ENCODE measurements at regions not wholly inside any gene's neighbourhood (a gene's known extent, or its start where the extent isn't known, plus 50 kb on each side); places are given as distances from the start of the nearest gene placed in this dataset.
A peak's percentile ranks its signal among the peaks of the same experiment; 100 is the strongest.

DNA sequence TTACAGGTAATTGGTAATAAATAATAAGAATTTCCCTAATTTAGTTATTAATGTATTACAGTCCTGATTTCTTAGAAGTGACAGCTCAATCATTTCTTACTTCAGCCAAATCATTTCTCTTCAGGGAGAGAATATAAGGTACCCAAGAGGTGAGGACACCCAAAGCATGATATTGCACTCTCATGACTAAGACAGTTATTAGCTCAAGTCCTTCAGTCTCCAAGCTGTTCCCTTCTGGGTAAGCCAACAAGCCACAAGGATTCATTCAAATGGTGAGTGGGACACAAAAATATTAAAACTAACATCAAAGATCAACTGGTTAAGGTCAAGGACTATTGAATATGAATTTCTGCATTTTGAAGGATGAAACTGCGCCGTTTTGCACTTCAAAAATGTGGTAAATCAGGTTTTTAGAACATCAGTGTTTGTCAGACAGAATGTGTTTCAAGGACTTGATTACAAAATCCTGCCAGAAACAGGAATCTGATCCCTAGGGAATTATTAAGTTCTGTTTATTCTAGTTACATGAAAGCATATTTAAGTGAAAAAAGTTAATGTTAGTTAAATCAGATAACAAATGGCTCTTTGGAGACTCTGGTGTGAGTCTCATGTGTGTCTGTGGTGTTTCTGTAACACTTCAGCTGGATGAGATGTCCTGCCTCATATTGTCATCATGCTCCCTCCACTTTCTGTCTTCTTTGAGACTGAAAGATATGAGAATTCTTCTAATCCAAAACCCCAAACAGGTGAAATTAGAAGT lies 101.7 kb upstream of the COL8A1 start:
- Histone ChIP-seq H2BK12ac (ENCODE audit: low read length in 2 of 2) (no peak overlapping the region), H3K14ac (ENCODE audit: low read length in 2 of 2) (no peak overlapping the region), H3K36me3 (ENCODE audit: control insufficient read depth in 1 of 2, insufficient read depth in 2 of 2, low read depth in 1 of 2, low read length in 2 of 2) (no peaks in the 10 kb centered on the region), H3K4me3 (ENCODE audit: insufficient read depth in 1 of 2, low read depth in 1 of 2, low read length in 2 of 2) (no peak overlapping the region), H3K27me3 (ENCODE audit: control insufficient read depth in 1 of 2, insufficient read depth in 1 of 2, low read length in 2 of 2) (no peaks in the 10 kb centered on the region), H3K23ac (ENCODE audit: low read length in 2 of 2) (no peak overlapping the region), H4K91ac (ENCODE audit: low read length) (no peak overlapping the region), H4K8ac (ENCODE audit: low read length) (no peak overlapping the region), H3K27ac (ENCODE audit: low read length, poor library complexity, severe bottlenecking) (no peak overlapping the region), H3K4ac (ENCODE audit: low read depth in 1 of 2, low read length in 2 of 2) (no peak overlapping the region), H3K9me3 (ENCODE audit: control insufficient read depth, low read length) (no peaks in the 10 kb centered on the region), H2AK5ac (ENCODE audit: low read length, severe bottlenecking) (no peak overlapping the region), H3K4me2 (ENCODE audit: low read length, poor library complexity, severe bottlenecking) (no peak overlapping the region), H2BK15ac (ENCODE audit: low read depth, poor library complexity, severe bottlenecking) (no peak overlapping the region), H2AFZ (ENCODE audit: low read depth, low read length) (no peak overlapping the region), H3K79me1 (replicated peaks; ENCODE audit: low read length, poor library complexity, severe bottlenecking) (no peaks in the 10 kb centered on the region), H3K18ac (ENCODE audit: low read depth in 1 of 2, low read length in 2 of 2) (no peak overlapping the region), H3K4me1 (ENCODE audit: control insufficient read depth, insufficient read depth, low read depth, low read length) (no peaks in the 10 kb centered on the region), H2BK120ac (ENCODE audit: low read depth, low read length) (no peak overlapping the region), H2BK5ac (ENCODE audit: low read depth, low read length, poor library complexity, severe bottlenecking) (no peak overlapping the region), H3K9ac (ENCODE audit: low read length) (no peak overlapping the region)
- 39% methylated on average over 2 of the region's 2 CpGs for WGBS
- DNase-seq = peak; percentile 65

DNA sequence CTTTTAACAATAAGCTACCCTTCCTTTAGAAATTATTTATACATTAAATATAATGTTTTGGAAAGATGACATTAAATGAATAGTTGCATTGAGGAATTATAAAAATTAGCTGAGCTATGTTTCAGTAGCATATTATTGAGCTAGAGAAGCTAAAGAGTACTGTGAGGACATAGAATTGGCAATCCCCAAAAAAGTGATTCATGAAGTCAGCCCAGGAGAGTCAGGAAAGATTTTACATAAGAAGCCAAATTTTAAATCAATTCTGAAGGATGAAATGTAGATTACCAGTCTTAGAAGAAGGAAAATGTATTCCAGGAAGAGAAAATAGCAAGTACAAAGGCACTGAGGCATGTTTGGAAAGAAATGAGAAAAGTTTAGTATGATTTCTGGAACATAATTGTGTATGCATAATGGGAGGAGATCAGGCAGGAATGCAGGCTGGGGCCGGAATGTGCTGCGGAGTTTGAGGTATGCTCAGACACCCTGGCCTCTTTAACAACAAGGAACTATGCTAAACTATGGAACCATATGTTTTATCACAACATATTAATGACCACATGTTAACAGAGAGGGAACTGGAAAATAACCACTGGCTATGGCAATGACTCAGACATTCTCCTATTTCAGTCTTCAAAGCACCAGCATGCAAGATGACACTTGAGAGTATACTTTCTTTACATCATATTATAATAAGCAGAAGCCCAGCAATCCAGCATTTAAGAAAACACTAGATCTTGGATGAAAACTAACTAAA lies 103.3 kb upstream of the COL8A1 start:
- no peak overlapping the region for H3K23ac ChIP-seq (ENCODE audit: low read length in 2 of 2)
- no peak overlapping the region for H3K18ac ChIP-seq (ENCODE audit: low read depth in 1 of 2, low read length in 2 of 2)
- no peak overlapping the region for H2AFZ ChIP-seq (ENCODE audit: low read depth, low read length)
- peak; percentile 83 for DNase-seq
- H3K4me3 ChIP-seq (ENCODE audit: insufficient read depth in 1 of 2, low read depth in 1 of 2, low read length in 2 of 2) = no peak overlapping the region
- no peak overlapping the region for H3K14ac ChIP-seq (ENCODE audit: low read length in 2 of 2)
- no peak overlapping the region for H2BK12ac ChIP-seq (ENCODE audit: low read length in 2 of 2)
- H3K4me1 ChIP-seq (ENCODE audit: control insufficient read depth, insufficient read depth, low read depth, low read length) = no peaks in the 10 kb centered on the region
- no peak overlapping the region for H4K8ac ChIP-seq (ENCODE audit: low read length)
- no peaks in the 10 kb centered on the region for H3K27me3 ChIP-seq (ENCODE audit: control insufficient read depth in 1 of 2, insufficient read depth in 1 of 2, low read length in 2 of 2)
- no peak overlapping the region for H2BK15ac ChIP-seq (ENCODE audit: low read depth, poor library complexity, severe bottlenecking)
- no peak overlapping the region for H3K4me2 ChIP-seq (ENCODE audit: low read length, poor library complexity, severe bottlenecking)
- H4K91ac ChIP-seq (ENCODE audit: low read length) = no peak overlapping the region
- no peak overlapping the region for H3K4ac ChIP-seq (ENCODE audit: low read depth in 1 of 2, low read length in 2 of 2)
- 13% methylated on average over 2 of the region's 2 CpGs for WGBS
- H3K9me3 ChIP-seq (ENCODE audit: control insufficient read depth, low read length) = no peaks in the 10 kb centered on the region
- no peak overlapping the region for H2BK120ac ChIP-seq (ENCODE audit: low read depth, low read length)
- H2BK5ac ChIP-seq (ENCODE audit: low read depth, low read length, poor library complexity, severe bottlenecking) = no peak overlapping the region
- no peak overlapping the region for H3K9ac ChIP-seq (ENCODE audit: low read length)
- no peaks in the 10 kb centered on the region for H3K79me1 ChIP-seq (replicated peaks; ENCODE audit: low read length, poor library complexity, severe bottlenecking)
- peak overlapping the region; percentile 72 for H3K27ac ChIP-seq (ENCODE audit: low read length, poor library complexity, severe bottlenecking)
- no peaks in the 10 kb centered on the region for H3K36me3 ChIP-seq (ENCODE audit: control insufficient read depth in 1 of 2, insufficient read depth in 2 of 2, low read depth in 1 of 2, low read length in 2 of 2)
- H2AK5ac ChIP-seq (ENCODE audit: low read length, severe bottlenecking) = no peak overlapping the region

DNA sequence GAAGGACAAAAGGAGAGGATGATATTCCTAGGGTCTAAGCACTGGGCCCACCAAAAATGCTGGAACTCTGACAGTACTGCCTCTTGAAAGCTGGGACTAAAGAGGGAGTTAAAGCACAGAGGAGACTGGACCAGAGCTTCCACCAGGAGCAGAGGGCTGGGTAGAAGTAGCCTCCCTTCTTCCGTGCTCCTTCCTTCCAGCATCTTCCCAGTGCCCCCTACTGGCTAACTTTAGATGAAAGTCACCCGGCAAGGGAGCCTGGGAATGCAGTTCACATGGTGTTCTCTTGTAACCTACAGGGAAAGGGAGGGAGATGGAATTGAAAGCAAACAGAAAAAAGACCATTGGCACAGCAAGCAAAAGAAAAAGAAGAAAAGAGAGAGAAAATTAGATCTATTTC lies 106.1 kb upstream of the COL8A1 start:
- Histone ChIP-seq H3K36me3 (ENCODE audit: control insufficient read depth in 1 of 2, insufficient read depth in 2 of 2, low read depth in 1 of 2, low read length in 2 of 2) (no peaks in the 10 kb centered on the region), H3K23ac (ENCODE audit: low read length in 2 of 2) (no peak overlapping the region), H2BK15ac (ENCODE audit: low read depth, poor library complexity, severe bottlenecking) (no peak overlapping the region), H3K4me3 (ENCODE audit: insufficient read depth in 1 of 2, low read depth in 1 of 2, low read length in 2 of 2) (no peak overlapping the region), H3K9ac (ENCODE audit: low read length) (no peak overlapping the region), H2AK5ac (ENCODE audit: low read length, severe bottlenecking) (peak overlapping the region; percentile 81), H2BK5ac (ENCODE audit: low read depth, low read length, poor library complexity, severe bottlenecking) (no peak overlapping the region), H3K4ac (ENCODE audit: low read depth in 1 of 2, low read length in 2 of 2) (no peak overlapping the region), H3K9me3 (ENCODE audit: control insufficient read depth, low read length) (no peaks in the 10 kb centered on the region), H4K91ac (ENCODE audit: low read length) (no peak overlapping the region), H2AFZ (ENCODE audit: low read depth, low read length) (no peak overlapping the region), H3K18ac (ENCODE audit: low read depth in 1 of 2, low read length in 2 of 2) (peak overlapping the region; percentile 24 to 48), H2BK120ac (ENCODE audit: low read depth, low read length) (no peak overlapping the region), H4K8ac (ENCODE audit: low read length) (no peak overlapping the region), H3K27me3 (ENCODE audit: control insufficient read depth in 1 of 2, insufficient read depth in 1 of 2, low read length in 2 of 2) (no peaks in the 10 kb centered on the region), H3K27ac (ENCODE audit: low read length, poor library complexity, severe bottlenecking) (no peak overlapping the region), H3K14ac (ENCODE audit: low read length in 2 of 2) (no peak overlapping the region), H3K4me2 (ENCODE audit: low read length, poor library complexity, severe bottlenecking) (no peak overlapping the region), H3K4me1 (ENCODE audit: control insufficient read depth, insufficient read depth, low read depth, low read length) (peaks cover 1% of the 10 kb centered on the region), H3K79me1 (replicated peaks; ENCODE audit: low read length, poor library complexity, severe bottlenecking) (no peaks in the 10 kb centered on the region), H2BK12ac (ENCODE audit: low read length in 2 of 2) (no peak overlapping the region)
- peak; percentile 72 for DNase-seq
- 17% methylated on average over 1 of the region's 2 CpGs for WGBS

DNA sequence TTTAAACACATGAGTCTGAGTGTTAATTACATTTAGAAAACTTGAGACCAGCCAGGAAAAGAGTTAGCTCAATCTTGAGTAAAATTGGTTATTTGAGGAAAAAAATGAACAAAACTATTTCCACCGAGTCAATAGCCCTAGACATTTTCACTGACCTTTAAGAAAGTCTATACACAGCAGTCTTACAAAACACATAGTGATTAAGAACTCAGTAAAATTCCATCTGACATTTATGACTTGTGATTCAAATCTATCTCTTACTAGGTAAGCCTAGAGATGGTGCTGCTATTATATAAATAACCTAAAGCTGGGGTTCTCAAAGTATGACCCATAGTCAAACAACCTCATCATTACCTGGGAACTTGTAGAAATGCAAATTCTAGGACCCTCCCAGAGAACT lies 109.1 kb upstream of the COL8A1 start:
- Histone ChIP-seq H3K4me1 (ENCODE audit: control insufficient read depth, insufficient read depth, low read depth, low read length) (peaks cover 1% of the 10 kb centered on the region), H2AFZ (ENCODE audit: low read depth, low read length) (no peak overlapping the region), H3K27me3 (ENCODE audit: control insufficient read depth in 1 of 2, insufficient read depth in 1 of 2, low read length in 2 of 2) (no peaks in the 10 kb centered on the region), H3K27ac (ENCODE audit: low read length, poor library complexity, severe bottlenecking) (peak overlapping the region; percentile 44), H3K9me3 (ENCODE audit: control insufficient read depth, low read length) (no peaks in the 10 kb centered on the region), H2BK5ac (ENCODE audit: low read depth, low read length, poor library complexity, severe bottlenecking) (peak overlapping the region; percentile 51), H3K14ac (ENCODE audit: low read length in 2 of 2) (no peak overlapping the region), H4K8ac (ENCODE audit: low read length) (no peak overlapping the region), H3K9ac (ENCODE audit: low read length) (no peak overlapping the region), H3K4me3 (ENCODE audit: insufficient read depth in 1 of 2, low read depth in 1 of 2, low read length in 2 of 2) (no peak overlapping the region), H3K4ac (ENCODE audit: low read depth in 1 of 2, low read length in 2 of 2) (no peak overlapping the region), H3K4me2 (ENCODE audit: low read length, poor library complexity, severe bottlenecking) (no peak overlapping the region), H3K18ac (ENCODE audit: low read depth in 1 of 2, low read length in 2 of 2) (no peak overlapping the region), H2BK120ac (ENCODE audit: low read depth, low read length) (no peak overlapping the region), H2BK12ac (ENCODE audit: low read length in 2 of 2) (no peak overlapping the region), H2BK15ac (ENCODE audit: low read depth, poor library complexity, severe bottlenecking) (no peak overlapping the region), H2AK5ac (ENCODE audit: low read length, severe bottlenecking) (no peak overlapping the region), H3K36me3 (ENCODE audit: control insufficient read depth in 1 of 2, insufficient read depth in 2 of 2, low read depth in 1 of 2, low read length in 2 of 2) (no peaks in the 10 kb centered on the region), H4K91ac (ENCODE audit: low read length) (no peak overlapping the region), H3K79me1 (replicated peaks; ENCODE audit: low read length, poor library complexity, severe bottlenecking) (no peaks in the 10 kb centered on the region), H3K23ac (ENCODE audit: low read length in 2 of 2) (no peak overlapping the region)
- no peak for DNase-seq
- WGBS = 100% methylated on average over 1 of the region's 1 CpG
